GM12864 (cell line): ENCODE measurements at regions not wholly inside any gene's neighbourhood (a gene's known extent, or its start where the extent isn't known, plus 50 kb on each side); places are given as distances from the start of the nearest gene placed in this dataset.
A peak's percentile ranks its signal among the peaks of the same experiment; 100 is the strongest.
"Not testable (repeated sequence)": the region's sequence is repeated elsewhere in the genome, so short reads cannot be mapped to it uniquely, and the experiment has no call there.

Experiments used
- DNase-seq: peaks from one replicate; pipeline ENCODE4 v3.0.0-alpha.2; 2011; ENCODE audit warnings: low read depth
- H3K4me3 ChIP-seq: 2 replicates; pipeline ENCODE4 v1.5.1; 2011; ENCODE audit warnings: mild to moderate bottlenecking, low read depth, low read length, control low read depth
- TF ChIP-seq, protein P1 (sequence below): IDR thresholded peaks from 2 replicates; pipeline ENCODE4 v1.5.1; 2011; ENCODE audit warnings: low read depth, mild to moderate bottlenecking, moderate library complexity, low read length, control low read depth, inconsistent platforms; ENCODE audit errors: missing control alignments

DNA sequence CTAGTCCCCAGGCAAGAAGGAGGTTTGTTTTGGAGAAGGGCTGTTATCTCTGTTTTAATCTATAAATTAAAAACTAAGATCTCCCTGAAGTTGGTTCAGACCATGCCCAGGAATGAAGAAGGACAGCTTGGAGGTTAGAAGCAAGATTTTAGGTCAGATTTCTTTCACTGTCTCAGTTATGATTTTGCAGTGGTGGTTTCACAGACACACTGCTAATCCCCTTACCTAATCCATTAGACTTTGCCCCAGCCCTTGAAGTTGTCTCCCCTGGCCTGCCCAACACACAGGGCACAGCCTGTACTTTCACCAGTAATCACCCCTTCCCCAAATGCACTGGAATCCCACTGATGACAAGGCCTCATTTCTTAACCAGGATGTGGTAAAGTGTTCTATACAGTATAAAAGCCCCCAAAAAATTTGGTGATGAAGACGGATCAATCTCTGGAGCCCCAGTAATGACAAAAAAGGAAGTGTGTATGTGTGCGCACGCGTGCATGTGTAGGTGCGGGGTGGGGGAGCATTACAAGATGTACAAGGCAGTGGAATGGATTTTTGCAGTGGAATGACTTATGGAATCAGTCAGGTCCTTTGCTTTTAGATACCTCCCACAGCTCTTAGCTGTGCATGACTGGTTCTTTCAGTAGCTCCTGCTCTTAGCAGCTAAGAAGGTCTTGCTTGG, 73.1 kb upstream of the TERB2 start:
- TF ChIP-seq, protein P1, sequence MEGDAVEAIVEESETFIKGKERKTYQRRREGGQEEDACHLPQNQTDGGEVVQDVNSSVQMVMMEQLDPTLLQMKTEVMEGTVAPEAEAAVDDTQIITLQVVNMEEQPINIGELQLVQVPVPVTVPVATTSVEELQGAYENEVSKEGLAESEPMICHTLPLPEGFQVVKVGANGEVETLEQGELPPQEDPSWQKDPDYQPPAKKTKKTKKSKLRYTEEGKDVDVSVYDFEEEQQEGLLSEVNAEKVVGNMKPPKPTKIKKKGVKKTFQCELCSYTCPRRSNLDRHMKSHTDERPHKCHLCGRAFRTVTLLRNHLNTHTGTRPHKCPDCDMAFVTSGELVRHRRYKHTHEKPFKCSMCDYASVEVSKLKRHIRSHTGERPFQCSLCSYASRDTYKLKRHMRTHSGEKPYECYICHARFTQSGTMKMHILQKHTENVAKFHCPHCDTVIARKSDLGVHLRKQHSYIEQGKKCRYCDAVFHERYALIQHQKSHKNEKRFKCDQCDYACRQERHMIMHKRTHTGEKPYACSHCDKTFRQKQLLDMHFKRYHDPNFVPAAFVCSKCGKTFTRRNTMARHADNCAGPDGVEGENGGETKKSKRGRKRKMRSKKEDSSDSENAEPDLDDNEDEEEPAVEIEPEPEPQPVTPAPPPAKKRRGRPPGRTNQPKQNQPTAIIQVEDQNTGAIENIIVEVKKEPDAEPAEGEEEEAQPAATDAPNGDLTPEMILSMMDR: no peak
- no peak overlapping the region for H3K4me3 ChIP-seq
- peak; percentile 48 for DNase-seq

DNA sequence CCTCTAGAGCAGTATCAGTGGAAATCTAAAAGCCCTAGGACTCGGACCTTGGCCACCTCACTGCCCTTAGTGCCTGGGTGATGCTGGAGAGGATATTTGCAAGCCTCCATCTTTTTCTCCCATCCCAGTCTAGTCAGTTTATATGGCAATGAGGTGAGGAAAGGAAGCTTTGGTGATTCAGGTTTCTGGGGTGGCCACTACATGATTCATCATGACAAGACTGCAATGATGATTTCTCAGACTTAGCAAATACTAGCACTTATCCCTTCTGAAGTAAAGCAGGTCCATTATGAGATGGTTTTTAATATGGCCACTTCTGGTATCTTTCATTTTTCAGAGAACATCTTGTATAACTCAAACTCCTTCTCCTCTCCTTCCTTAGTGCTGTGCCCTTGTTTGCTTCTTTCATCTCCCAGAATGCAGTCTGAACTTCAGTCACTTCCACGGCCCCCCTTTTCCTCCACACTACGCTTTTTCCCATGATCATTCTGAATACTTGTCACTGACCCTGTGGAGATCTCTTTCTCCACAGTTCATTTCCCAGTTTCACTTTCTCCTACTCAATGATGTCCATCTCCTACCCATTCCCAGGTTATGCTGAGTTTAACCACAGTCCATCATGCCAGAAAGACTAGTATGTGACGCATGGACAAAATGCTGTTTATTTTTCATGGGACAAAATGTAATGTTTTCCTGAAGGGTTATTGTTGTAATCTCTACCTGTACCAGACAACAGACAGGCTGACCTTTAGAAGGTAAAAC, 57.4 kb upstream of the TERB2 start:
- not testable (repeated sequence) for H3K4me3 ChIP-seq, DNase-seq

DNA sequence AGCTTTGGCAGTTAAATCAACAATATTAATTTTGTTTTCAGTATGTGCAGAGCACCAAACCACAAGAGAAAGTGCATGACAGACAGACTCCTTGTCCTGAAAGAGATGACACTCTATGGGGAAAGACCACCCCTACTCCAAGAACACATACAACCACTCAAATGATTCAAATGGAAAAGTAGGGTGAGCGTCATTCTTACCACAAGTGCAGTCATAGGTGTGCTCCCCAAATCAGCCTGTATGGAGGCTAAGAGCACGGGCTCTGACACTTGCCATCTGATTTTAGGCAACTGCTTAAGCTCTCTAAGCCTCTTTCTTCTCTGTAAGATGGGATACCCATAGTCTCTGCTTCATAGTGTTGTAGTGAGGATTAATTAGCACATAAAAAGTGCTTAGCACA, 56.7 kb upstream of the TERB2 start:
- DNase-seq, H3K4me3 ChIP-seq: not testable (repeated sequence)

DNA sequence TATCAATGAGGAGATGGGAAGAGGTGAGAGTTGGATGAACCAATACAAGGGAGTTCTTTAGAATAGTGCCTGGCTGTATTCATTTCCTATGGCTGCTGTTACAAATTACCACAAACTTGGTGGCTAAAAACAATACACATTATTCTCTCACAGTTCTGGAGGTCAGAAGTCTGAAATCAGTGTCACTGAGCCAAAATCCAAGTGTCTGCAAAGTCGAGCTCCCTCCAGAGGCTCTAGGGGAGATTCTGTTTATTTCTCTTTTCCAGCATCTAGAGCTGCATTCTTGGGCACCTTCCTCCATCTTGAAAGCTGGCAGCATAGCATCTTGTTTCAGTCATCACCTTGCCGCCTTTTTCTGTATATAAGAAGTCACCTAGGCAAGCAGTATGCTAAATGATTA, 55.7 kb upstream of the TERB2 start:
- DNase-seq, H3K4me3 ChIP-seq: not testable (repeated sequence)

DNA sequence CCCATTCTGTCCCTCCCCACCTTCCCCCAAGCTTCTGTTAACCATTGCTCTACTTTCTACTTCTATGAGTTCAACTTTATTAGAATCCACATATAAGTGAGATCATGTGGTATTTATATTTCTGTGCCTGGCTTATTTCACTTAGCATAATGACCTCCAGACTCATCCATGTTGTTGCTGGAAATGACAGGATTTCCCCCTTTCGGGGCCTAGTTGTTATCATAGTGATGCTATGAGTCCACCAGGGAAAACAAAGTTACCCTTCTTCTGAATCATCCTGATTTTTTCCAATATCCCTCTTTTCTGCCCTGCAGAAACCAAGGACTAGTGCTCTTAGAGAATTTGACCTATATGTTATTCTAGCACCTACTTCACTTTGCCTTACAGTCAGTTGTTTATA, 53.2 kb upstream of the TERB2 start:
- not testable (repeated sequence) for DNase-seq, H3K4me3 ChIP-seq

DNA sequence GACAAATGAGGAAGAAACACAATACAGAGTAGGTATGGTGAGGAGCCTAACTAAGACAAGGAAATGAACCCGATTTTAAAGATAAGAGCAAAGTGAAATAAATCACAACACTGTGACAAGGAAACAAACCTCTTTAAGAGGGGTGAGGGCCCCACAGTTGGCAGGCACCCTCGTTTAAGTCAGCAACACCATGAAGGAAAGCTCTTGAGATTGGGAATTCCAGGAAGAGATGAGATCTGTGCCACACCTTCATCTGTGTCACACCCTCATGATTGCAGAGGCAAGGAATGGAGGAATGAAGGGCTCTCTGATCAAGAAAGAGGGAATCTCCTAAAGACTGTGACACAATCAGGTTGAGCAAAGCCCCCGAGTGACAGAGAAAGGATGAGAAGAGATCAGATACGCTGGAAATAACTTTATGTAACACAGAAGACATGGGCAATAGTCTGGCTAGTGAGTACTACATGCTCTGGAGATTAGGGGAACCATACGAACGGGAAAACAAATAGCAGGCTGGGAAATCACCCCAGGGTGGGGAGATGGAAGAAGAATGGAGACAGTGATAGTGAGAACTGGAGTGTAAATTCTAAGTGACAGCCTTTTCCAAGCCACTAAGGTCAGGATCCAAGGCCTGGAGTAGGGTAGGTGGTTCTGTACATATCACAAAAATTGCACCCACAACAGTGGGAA, 51.7 kb upstream of the TERB2 start:
- H3K4me3 ChIP-seq, DNase-seq: not testable (repeated sequence)
